IPS DF 4.7 (cell line): ENCODE measurements at regions not wholly inside any gene's neighbourhood (a gene's known extent, or its start where the extent isn't known, plus 50 kb on each side); places are given as distances from the start of the nearest gene placed in this dataset.

Source experiments
- DNase-seq: peaks from one replicate; pipeline ENCODE4 v3.0.0-alpha.2; 2013; ENCODE audit warnings: low spot score; ENCODE audit errors: extremely low read depth

DNA sequence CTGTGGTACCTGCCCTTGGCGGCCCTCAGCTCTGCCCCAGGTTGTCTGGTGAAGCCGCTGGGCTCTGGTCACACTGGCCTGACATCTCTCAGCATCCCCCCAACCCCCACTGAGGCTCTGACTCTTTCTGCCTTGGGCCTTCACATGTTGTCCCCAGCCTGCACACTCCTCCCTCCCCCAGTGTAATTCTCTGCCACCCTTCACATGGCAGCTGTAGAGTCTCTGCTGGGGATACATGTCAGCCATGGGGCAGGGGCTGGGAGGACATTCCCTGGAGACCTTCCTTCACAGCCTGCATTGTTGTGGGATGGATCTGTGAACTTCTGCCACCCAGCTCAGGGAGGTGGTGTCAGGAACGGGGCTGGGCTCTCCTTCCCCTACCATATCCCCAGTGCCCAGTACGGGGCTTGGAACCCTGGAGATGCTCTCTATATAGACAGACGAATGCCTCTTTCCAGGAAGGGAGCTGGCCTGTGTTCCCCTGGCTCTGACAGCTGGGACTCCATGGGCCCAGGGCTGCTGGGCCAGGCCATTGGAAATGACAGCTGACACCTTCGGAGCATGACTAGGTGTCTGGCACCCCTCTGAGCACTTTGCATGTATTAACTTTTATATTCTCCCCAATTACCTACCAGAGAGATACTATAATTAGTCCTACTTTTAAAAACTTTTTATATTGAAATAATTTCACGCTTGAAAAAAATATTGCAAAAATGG, 151.5 kb downstream of the INHBB start:
- DNase-seq, result no peak

GRCh38 chr2:120498121-120498520, 152.2 kb downstream of the INHBB start:
- no peak for DNase-seq

- DNase-seq, result no peak
These were observed 152.8 kb downstream of the INHBB start for GRCh38 chr2:120498576-120499394.

DNA sequence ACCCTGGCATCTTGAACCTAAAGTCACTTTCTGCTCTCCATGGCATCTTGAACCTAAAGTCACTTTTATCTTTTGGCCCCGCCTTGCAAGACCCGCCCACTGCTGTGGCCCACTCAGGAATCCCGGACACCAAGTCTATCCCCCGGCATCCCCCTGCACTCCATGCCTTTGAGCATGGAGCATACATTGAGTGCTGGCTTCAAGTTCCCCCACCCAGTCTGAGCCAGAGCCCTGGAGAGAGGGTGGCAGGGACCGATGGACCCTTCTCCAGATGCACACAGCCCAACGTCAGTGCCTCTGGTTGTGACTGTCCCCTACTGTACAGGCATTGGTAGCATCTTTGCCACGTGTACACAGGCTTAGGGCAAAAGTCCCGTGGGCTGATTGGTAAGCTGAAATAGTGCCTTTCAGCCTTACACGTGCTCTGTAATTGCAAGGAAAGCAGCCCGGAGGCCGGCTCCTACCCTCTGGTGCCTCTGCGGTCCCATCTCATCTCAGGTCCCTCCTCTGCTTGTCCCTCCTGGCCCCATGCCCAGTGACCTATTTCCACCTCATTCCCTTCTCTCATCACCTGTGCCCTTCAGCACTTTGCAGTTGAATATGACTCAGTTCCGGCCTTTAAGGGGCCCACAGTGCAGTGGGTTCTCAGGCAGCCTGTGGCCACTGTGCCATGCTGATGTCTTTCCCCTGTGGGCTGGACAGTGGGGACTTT, 154.0 kb downstream of the INHBB start:
- DNase-seq, result no peak

DNA sequence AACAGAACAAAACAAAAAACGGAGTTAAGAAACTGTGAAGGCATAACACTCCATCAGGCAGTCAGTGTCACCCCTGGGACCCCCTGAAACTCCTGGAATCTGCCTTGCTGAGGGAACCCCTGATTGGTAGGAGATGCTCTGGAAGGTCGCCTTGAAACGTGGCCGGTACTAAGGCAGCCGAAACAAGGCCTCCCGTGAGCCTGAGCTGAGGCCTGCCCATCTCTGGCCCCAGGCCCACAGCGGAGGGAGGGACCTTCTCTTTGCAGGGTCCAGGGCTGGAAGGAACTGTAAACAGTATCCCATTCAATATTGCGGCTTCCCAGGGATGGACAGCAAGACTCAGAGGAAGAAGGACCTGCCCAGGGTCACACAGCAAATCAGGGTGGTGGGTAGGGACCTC, 155.7 kb downstream of the INHBB start:
- DNase-seq, result no peak

- DNase-seq, result no peak
These were observed 156.4 kb downstream of the INHBB start for GRCh38 chr2:120502357-120502756.

DNA sequence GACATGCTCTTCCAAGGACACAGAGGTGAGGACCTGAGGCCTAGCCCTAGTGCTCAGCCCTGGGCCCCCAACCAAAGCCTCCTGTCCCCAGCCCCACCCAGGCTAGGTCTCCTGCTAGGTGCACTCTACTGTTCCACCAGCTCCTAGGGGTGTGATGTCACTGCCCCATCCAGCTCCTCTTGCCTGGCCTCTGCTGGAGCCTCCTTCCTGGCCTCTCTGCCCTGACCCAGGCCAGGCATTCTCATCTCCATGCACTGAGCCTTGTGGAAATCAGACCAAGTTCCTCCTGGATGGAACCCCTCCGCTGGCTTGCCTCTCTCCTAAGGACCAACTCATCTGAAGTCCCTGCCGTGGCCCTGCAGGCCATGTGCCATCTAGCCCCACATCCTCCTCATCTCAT, 156.8 kb downstream of the INHBB start:
- no peak for DNase-seq

DNA sequence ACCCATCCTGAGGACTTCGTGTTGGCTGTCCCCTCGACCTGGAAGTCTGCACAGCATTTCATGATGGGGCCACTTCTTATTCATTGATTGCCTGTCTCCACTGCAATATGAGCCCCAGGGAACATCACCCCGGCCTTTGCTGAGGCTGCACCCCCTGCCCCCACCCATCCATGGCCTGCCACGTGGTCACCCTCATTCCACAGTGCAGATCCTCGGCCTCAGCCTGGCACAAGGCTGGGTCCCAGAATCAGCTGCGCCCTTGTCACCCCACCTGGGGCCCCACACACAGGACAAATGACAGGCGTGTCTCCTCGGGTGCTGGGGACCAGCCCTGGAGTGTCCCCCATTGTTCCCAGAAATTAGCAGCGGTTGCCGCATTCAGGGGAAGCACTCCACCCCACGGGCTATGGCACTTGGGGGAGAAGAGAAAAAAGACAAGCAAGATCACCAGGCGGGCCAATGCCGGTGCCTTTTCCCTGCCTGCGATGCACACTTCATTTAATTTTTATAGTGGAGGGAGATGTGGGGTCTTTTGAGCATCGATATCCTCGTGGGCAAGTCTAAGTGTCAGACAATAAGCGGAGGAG, 157.4 kb downstream of the INHBB start:
- no peak for DNase-seq

DNA sequence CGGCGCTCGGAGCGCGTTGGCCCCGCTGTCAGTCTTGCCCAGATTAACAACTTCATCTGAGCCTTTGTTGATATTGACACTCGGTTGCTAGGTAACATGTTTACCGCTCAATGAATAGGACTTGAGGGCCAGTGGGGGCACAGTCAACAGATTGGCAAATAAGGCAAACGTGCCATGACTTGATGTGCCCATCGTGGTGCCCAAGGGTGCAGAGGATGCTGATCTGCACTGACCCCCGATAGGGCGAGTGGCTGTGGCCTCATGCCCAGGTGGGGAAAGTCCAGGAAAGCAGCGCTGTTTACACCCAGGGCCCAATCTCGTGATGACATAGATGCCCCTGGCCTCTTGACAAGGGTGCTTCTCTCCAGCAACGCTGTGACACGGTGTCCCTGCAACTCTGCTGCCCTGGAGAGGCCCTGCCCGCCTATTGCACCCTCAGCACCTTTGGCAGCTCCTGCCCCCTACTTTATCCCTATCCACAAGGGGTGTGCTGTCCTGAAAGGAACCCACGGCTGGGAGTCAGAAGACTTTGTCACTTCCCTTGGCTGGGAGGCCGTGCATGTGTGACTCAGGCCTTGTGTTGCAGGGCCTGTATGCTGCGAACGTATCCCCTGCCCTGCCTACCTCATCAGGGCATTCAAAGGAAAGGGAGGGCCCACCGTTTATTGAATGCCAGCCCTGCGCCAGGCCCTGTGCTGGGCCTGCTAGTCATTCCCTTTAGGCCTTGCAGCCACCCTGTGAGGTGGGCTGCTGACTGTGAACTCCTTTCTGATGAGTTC, 158.0 kb downstream of the INHBB start:
- DNase-seq, result no peak

DNA sequence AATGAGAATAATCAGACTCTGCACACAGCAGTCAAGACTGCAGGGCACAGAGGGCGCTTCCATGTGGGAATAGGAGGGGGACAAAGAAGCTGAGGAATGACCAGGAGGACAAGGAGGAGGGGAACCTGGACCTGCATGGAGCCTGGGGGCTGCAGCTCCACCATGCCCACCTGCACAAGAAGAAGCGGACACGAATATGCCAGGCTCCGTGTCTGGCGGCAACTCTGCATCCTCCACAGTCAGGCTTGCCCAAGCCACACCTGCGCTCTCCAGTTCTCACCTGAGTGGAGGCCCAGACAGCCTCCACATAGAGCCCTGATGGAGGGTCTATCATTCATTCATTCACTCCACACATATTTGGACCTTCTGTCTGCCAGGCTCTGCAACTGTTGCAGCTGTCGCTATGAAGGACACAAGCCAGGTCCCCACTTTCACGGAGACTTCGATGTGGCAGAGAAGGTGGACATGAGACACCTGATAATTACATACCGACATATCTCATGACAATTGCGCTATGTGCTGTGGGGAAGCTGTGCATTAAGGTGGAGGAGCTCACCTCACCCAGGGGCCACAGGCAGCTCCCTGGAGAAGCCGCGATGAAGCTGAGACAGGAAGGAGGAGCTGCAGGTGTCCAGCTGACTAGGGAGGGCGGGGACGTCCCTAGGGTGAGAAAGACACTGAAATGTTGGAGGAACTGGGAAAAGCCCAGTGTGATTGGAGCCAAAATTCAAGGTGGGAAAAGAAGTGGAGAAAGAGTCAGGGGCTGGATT, 159.2 kb downstream of the INHBB start:
- DNase-seq, result no peak

GRCh38 chr2:120508567-120509041, 162.7 kb downstream of the INHBB start:
- no peak for DNase-seq

- DNase-seq, result no peak
These were observed 163.4 kb downstream of the INHBB start for GRCh38 chr2:120509213-120509815.

GRCh38 chr2:120509991-120510735, 164.2 kb downstream of the INHBB start:
- no peak for DNase-seq

DNA sequence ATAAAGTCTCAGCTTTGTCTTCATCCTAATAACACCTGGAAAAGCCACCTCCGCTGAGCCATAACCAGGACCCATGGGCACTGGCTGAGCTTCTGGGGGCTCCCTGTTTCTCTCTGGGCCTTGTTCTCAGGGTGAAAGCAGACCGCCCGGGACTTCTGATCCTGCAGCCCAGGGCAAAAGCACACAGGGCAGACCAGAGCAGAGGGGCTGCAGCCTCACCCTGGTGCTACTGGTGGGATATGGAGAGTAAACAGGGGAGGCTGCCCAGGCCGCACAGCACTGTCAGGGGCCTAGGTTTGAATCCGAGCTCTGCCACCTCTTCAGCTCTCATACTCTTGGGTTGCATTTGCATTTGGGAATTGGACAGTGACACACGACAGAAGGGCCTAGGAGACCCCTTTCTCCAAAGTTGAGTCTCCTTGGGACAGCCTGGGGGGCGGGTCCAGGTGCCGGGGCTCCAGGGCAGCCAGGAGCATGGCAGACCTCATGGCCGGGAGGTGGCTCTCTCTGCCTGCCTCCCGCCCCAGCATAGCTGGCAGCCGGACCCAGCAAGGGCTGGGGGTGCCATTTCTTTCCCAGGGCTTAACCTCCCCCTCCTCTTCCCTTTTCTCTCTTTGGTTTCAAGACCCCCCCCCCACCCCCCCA, 164.9 kb downstream of the INHBB start:
- no peak for DNase-seq

GRCh38 chr2:120511536-120511935, 165.6 kb downstream of the INHBB start:
- no peak for DNase-seq

DNA sequence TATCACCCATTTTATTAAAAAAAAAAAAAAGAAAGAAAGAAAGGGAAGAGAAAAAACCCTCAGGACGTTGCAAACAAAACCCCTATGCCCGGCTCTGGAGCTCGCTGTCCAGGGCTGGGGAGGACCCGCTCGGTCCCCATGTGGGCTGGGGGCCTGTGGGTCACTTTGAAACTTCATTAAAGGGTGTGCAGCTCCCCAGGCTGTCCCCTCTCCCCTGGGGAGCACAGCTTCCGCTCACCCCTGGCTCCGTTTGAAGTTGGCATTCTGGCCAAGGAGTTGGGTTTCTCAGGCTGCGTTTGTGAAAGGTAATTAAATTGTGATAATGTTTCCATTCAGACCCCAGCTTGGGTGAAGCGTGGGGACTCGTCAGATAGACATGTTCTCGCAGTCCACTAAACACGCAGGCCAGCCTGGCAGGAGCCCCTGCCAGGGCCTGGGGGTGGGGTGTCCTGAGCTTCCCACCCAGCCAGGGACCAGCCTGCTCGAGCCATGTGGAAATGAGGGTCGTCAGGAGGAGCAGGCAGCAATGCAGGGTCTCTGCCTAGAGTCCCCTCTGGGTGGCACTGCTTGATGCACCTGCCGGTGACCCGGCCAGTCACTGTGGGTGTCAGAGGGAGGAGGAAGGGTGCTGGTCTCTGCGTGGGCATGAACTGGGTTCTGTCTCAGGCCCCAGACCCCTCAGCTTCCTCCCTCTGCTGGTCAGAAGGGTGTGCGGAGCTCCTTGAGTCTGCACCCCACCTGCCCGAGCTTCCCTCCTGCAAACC, 166.2 kb downstream of the INHBB start:
- DNase-seq, result no peak

DNA sequence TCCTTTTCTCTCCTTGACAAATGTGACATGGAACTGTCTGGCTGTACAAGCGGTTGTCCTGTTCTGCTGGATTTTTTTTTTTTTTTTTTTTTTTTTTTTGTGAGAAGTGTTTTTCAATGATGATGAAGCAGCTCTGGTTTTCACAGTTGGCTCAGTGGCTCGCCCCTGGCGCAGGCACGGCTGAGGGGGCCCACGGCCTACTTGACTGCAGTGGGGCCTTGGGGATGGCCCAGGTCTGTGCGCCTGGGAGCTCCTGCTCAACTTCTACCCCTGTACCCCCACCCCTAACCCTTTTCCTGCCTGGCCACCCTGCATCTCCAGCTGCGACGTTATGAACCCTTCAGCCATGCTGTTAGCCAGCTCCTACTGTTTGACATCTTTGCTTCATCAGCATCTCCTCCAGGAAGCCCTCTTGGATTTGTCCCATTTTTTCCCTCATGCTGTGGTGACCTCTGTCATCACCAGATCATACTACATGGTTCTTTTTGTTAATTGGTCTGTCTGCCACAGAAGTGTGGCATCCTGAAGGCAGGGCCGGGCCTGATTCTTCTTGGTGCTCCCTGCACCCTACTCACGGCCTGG, 167.9 kb downstream of the INHBB start:
- DNase-seq, result no peak
